Neutrophil (primary cell): ENCODE measurements at regions not wholly inside any gene's neighbourhood (a gene's known extent, or its start where the extent isn't known, plus 50 kb on each side); places are given as distances from the start of the nearest gene placed in this dataset.
"Not testable (repeated sequence)": the region's sequence is repeated elsewhere in the genome, so short reads cannot be mapped to it uniquely, and the experiment has no call there.

Experiments
- H3K27ac ChIP-seq: fragments of 200-600 bp; sonication (generic); 2 replicates; pipeline ENCODE4 v1.5.1; 2016; ENCODE audit warnings: mild to moderate bottlenecking, moderate library complexity
- H3K27me3 ChIP-seq: fragments of 200-600 bp; sonication (generic); 2 replicates; pipeline ENCODE4 v1.6.0; 2016; ENCODE audit warnings: mild to moderate bottlenecking
- H3K36me3 ChIP-seq: fragments of 200-600 bp; sonication (generic); 2 replicates; pipeline ENCODE4 v1.5.1; 2017
- H3K4me1 ChIP-seq, 2 experiments: fragments of 200-600 bp in 1 of 2; sonication (generic) in 1 of 2; 1 replicate in 1 of 2; 2 replicates in 1 of 2; pipeline versions ENCODE4 v1.5.1 to v1.6.1; 2013 to 2016; ENCODE audit warnings: low read depth in 1 of 2, low read length in 1 of 2, mild to moderate bottlenecking in 1 of 2, moderate library complexity in 1 of 2; ENCODE audit not compliant: control insufficient read depth in 1 of 2, insufficient read depth in 1 of 2
- H3K4me3 ChIP-seq, 2 experiments: fragments of 200-600 bp in 1 of 2; sonication (generic) in 1 of 2; 1 replicate in 1 of 2; 2 replicates in 1 of 2; pipeline ENCODE4 v1.5.1; 2013 to 2016; ENCODE audit warnings: low read depth in 1 of 2, low read length in 1 of 2, mild to moderate bottlenecking in 1 of 2, moderate library complexity in 1 of 2
- H3K9me3 ChIP-seq: fragments of 200-600 bp; sonication (generic); 2 replicates; pipeline ENCODE4 v1.5.1; 2016
- TF ChIP-seq, protein P1 (sequence below): fragments of 200-600 bp; sonication (generic); IDR thresholded peaks from 2 replicates; pipeline ENCODE4 v1.5.1; 2016; ENCODE audit warnings: antibody characterized with exemption

DNA sequence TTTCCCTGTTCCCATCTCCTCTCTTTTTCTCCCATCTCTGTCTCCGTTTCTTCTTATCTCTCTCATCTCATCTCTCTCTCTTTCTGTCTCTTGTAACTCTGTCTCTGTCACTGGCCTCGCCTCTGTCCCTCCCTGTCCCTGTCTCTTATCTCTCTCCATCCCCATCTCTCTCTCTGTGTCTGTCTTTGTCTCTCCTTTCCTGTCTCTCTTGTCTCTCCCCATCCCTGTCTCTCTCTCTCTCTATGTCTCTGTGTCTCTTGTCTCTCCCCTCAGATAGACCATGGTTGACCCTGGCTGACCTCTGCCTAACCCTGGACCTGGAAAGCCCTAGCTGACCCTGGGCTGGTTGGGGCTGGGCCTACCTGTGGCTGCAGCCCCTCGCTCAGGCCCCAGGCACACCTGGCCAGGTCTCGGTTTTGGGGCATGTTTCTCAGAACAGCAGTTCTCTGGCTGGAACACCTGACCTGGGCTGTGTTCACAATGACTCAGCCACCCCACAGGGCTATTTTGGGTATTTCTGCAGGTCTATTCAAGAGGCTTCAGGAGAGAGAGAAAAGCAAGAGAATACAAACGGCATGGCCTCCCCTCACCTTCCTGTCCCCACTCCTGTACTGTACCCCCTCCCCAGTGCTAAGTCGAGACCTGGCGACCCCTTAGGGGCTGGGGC, 174.4 kb downstream of the TMEM121 start:
- H3K36me3 ChIP-seq = no peaks in the 10 kb centered on the region
- TF ChIP-seq, protein P1, sequence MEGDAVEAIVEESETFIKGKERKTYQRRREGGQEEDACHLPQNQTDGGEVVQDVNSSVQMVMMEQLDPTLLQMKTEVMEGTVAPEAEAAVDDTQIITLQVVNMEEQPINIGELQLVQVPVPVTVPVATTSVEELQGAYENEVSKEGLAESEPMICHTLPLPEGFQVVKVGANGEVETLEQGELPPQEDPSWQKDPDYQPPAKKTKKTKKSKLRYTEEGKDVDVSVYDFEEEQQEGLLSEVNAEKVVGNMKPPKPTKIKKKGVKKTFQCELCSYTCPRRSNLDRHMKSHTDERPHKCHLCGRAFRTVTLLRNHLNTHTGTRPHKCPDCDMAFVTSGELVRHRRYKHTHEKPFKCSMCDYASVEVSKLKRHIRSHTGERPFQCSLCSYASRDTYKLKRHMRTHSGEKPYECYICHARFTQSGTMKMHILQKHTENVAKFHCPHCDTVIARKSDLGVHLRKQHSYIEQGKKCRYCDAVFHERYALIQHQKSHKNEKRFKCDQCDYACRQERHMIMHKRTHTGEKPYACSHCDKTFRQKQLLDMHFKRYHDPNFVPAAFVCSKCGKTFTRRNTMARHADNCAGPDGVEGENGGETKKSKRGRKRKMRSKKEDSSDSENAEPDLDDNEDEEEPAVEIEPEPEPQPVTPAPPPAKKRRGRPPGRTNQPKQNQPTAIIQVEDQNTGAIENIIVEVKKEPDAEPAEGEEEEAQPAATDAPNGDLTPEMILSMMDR = no peak
- H3K9me3 ChIP-seq = no peaks in the 10 kb centered on the region
- H3K27me3 ChIP-seq = no peaks in the 10 kb centered on the region
- H3K27ac ChIP-seq = no peak overlapping the region
- H3K4me1 ChIP-seq = no peaks in the 10 kb centered on the region
- H3K4me3 ChIP-seq = no peak overlapping the region

DNA sequence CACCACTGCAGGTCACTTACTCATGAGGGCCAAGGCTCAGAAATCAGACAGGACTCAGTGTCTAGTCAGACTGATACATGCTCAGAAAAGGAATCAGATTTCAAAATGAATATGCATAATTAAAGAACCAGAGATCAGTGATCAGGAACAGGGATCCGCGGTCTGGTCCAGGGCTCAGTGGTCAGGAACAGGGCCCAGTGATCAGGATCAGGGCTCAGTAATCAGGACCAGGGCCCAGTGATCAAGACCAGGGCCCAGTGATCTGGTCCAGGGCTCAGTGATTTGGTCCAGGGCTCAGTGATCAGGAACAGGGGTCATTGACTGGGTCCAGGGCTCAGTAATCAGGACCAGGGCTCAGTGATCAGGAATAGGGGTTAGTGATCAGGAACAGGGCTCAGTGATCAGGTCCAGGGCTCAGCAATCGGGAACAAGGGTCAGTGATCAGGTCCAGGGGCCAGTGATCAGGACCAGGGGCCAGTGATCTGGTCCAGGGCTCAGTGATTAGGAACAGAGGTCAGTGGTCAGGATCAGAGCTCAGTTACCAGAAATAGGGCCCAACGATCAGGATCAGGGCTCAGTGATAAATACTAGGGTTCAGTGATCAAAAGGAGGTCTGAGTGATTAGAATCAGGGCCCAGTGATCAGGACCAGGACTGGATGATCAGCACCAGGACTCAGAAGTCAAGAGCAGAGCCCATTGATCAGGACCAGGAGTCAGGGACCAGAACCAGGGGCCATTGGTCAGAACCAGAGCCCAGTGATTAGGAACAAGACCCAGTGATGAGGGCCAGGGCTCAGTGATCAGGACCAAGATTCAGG, 175.3 kb downstream of the TMEM121 start:
- no peaks in the 10 kb centered on the region for H3K4me1 ChIP-seq
- H3K27ac ChIP-seq = no peak overlapping the region
- no peaks in the 10 kb centered on the region for H3K36me3 ChIP-seq
- no peaks in the 10 kb centered on the region for H3K27me3 ChIP-seq
- no peak overlapping the region for H3K4me3 ChIP-seq
- TF ChIP-seq, protein P1 = no peak
- H3K9me3 ChIP-seq = no peaks in the 10 kb centered on the region

GRCh38 chr14:105702275-105702817, 176.0 kb downstream of the TMEM121 start:
- no peaks in the 10 kb centered on the region for H3K36me3 ChIP-seq
- TF ChIP-seq, protein P1 = no peak
- H3K4me1 ChIP-seq = no peaks in the 10 kb centered on the region
- no peak overlapping the region for H3K27ac ChIP-seq
- no peak overlapping the region for H3K4me3 ChIP-seq
- H3K27me3 ChIP-seq = no peaks in the 10 kb centered on the region
- no peaks in the 10 kb centered on the region for H3K9me3 ChIP-seq

GRCh38 chr14:105703044-105703665, 176.8 kb downstream of the TMEM121 start:
- H3K4me3 ChIP-seq, H3K4me1 ChIP-seq, H3K27ac ChIP-seq, H3K36me3 ChIP-seq, H3K9me3 ChIP-seq, H3K27me3 ChIP-seq: not testable (repeated sequence)

GRCh38 chr14:105704091-105704490, 177.7 kb downstream of the TMEM121 start:
- H3K4me1 ChIP-seq, H3K4me3 ChIP-seq, H3K27ac ChIP-seq, H3K27me3 ChIP-seq, H3K36me3 ChIP-seq, H3K9me3 ChIP-seq: not testable (repeated sequence)

DNA sequence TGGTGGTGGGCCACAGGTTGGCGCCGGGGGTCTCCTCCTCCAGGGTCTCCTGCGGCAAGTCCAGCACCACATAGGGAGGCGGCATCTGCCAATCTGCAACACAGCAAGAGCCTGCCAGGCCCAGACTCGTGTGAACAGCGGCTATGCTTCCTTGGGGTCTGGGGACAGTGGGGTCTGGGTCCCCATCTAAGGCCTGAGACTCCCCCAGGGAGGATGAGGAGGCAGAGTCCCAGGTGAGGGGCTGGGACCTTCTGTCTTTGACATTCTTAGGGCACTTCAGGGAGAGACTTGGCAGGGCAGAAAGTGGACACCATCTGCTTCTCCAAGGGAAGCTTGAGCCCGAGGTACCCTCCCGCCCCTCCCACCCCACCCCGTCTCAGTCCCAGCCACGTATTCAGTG, 178.1 kb downstream of the TMEM121 start:
- H3K27ac ChIP-seq, H3K4me3 ChIP-seq, H3K27me3 ChIP-seq, H3K4me1 ChIP-seq, H3K9me3 ChIP-seq, H3K36me3 ChIP-seq: not testable (repeated sequence)

- not testable (repeated sequence) for H3K36me3 ChIP-seq, H3K9me3 ChIP-seq, H3K27ac ChIP-seq, H3K27me3 ChIP-seq, H3K4me3 ChIP-seq, H3K4me1 ChIP-seq
Observed at GRCh38 chr14:105705512-105705861, 179.1 kb downstream of the TMEM121 start.

- not testable (repeated sequence) for H3K36me3 ChIP-seq, H3K27me3 ChIP-seq, H3K27ac ChIP-seq, H3K4me1 ChIP-seq, H3K9me3 ChIP-seq, H3K4me3 ChIP-seq
Observed at GRCh38 chr14:105705862-105706700, 179.7 kb downstream of the TMEM121 start.

DNA sequence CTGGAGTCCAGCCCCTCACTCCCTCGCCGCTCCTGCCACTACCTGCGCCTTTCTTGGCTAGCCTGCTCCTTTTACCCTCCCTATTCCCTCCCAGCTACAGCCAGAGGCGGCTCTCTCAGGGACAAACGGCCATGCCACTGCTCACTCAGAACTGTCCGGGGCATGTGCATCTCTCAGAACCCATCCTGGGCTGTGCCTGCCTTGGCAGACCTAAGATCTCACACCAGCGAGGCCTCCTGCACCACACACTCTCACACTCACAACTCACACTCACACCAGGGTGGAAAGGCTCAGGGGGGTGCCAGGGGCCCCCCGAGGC, 180.3 kb downstream of the TMEM121 start:
- H3K27me3 ChIP-seq, H3K4me1 ChIP-seq, H3K36me3 ChIP-seq, H3K4me3 ChIP-seq, H3K27ac ChIP-seq, H3K9me3 ChIP-seq: not testable (repeated sequence)

DNA sequence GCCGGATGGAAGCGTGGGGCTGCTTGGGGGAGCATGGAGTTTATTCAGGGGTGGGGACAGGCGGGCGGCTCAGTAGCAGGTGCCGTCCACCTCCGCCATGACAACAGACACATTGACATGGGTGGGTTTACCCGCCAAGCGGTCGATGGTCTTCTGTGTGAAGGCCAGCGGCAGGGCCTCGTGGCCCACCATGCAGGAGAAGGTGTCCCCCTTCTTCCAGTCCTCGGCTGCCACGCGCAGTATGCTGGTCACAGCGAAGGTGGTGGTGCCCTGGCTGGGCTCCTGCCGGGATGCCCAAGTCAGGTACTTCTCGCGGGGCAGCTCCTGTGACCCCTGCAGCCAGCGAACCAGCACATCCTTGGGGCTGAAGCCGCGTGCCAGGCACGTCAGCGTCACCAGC, 180.7 kb downstream of the TMEM121 start:
- H3K27ac ChIP-seq, H3K9me3 ChIP-seq, H3K36me3 ChIP-seq, H3K4me3 ChIP-seq, H3K27me3 ChIP-seq, H3K4me1 ChIP-seq: not testable (repeated sequence)
